Glutamatergic neuron (in vitro differentiated cells): ENCODE measurements at regions not wholly inside any gene's neighbourhood (a gene's known extent, or its start where the extent isn't known, plus 50 kb on each side); places are given as distances from the start of the nearest gene placed in this dataset.

Source experiments
- DNase-seq: peaks from one replicate; pipeline ENCODE4 v3.0.0; 2022
- H3K27ac Mint-ChIP-seq: one replicate; pipeline ENCODE4 v1.8.0; 2020; ENCODE audit warnings: mild to moderate bottlenecking, mixed read lengths, inconsistent platforms; ENCODE audit not compliant: unreplicated experiment
- H3K27me3 Mint-ChIP-seq: one replicate; pipeline ENCODE4 v1.8.0; 2020; ENCODE audit warnings: mild to moderate bottlenecking, moderate library complexity, mixed read lengths, inconsistent platforms; ENCODE audit not compliant: unreplicated experiment
- H3K36me3 Mint-ChIP-seq: one replicate; pipeline ENCODE4 v1.8.0; 2020; ENCODE audit warnings: mild to moderate bottlenecking, mixed read lengths, inconsistent platforms; ENCODE audit not compliant: unreplicated experiment
- H3K4me1 Mint-ChIP-seq: one replicate; pipeline ENCODE4 v1.8.0; 2020; ENCODE audit warnings: mild to moderate bottlenecking, low read depth, mixed read lengths, inconsistent platforms; ENCODE audit not compliant: unreplicated experiment
- H3K4me3 Mint-ChIP-seq: one replicate; pipeline ENCODE4 v1.8.0; 2020; ENCODE audit warnings: mild to moderate bottlenecking, mixed read lengths, inconsistent platforms; ENCODE audit not compliant: unreplicated experiment
- H3K9me3 Mint-ChIP-seq: one replicate; pipeline ENCODE4 v1.8.0; 2020; ENCODE audit warnings: mild to moderate bottlenecking, moderate library complexity, mixed read lengths, inconsistent platforms; ENCODE audit not compliant: unreplicated experiment
- TF ChIP-seq, protein P1 (sequence below): fragments of 200-600 bp; sonication (generic); IDR thresholded peaks from one replicate; pipeline ENCODE4 v1.5.0; 2021; ENCODE audit not compliant: partially characterized antibody, unreplicated experiment

DNA sequence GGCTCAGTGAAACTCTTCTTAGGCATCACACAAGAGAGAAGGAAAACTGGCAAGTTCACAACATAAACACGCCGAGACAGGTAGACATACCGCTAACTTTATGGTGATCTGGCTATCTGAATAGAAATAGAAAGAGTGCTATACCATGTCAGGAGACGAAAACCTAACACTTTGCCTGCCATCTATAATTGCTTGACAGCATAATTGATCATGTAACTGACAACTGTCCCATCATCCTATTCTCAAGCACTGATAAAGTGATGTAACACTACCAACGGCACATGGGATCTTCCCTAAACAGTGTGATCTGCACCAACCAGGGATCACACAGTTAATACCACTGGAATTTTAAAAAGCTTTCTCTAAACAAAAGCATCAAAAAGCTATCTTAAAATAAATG, 270.9 kb upstream of the NSMCE3 start:
- no peaks in the 10 kb centered on the region for H3K4me1 Mint-ChIP-seq
- H3K9me3 Mint-ChIP-seq, result peaks cover 4% of the 10 kb centered on the region

DNA sequence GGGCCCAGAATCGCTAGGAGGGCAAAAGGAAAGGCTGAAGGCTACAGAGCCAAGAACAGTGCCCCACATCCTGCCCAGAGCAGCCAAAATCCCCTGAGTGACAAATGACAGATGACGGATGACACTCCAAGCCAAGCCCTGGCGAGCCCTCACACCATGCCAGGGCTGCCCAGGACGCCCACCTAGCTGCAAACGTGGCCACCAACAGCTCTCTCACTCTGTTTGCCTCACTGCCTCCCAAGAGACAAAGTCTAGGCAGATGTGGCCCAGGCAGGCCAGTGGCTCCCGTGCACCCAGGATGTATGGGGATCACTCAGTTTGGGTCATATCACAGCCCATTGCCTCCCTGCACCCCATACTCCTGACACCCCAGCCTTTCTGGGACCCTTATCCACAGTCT, 270.1 kb upstream of the NSMCE3 start:
- TF ChIP-seq, protein P1, sequence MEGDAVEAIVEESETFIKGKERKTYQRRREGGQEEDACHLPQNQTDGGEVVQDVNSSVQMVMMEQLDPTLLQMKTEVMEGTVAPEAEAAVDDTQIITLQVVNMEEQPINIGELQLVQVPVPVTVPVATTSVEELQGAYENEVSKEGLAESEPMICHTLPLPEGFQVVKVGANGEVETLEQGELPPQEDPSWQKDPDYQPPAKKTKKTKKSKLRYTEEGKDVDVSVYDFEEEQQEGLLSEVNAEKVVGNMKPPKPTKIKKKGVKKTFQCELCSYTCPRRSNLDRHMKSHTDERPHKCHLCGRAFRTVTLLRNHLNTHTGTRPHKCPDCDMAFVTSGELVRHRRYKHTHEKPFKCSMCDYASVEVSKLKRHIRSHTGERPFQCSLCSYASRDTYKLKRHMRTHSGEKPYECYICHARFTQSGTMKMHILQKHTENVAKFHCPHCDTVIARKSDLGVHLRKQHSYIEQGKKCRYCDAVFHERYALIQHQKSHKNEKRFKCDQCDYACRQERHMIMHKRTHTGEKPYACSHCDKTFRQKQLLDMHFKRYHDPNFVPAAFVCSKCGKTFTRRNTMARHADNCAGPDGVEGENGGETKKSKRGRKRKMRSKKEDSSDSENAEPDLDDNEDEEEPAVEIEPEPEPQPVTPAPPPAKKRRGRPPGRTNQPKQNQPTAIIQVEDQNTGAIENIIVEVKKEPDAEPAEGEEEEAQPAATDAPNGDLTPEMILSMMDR, result no peak
- DNase-seq, result no peak
- Mint-ChIP-seq H3K4me1 (no peaks in the 10 kb centered on the region), H3K36me3 (no peaks in the 10 kb centered on the region), H3K4me3 (no peak overlapping the region), H3K9me3 (peaks cover 4% of the 10 kb centered on the region), H3K27ac (no peak overlapping the region), H3K27me3 (peaks cover 2% of the 10 kb centered on the region)

More for the DNA sequence above, 270.9 kb upstream of the NSMCE3 start:
- Mint-ChIP-seq H3K27ac (no peak overlapping the region), H3K27me3 (peaks cover 2% of the 10 kb centered on the region), H3K36me3 (no peaks in the 10 kb centered on the region), H3K4me3 (no peak overlapping the region)
- DNase-seq, result no peak
- TF ChIP-seq, protein P1, result no peak

DNA sequence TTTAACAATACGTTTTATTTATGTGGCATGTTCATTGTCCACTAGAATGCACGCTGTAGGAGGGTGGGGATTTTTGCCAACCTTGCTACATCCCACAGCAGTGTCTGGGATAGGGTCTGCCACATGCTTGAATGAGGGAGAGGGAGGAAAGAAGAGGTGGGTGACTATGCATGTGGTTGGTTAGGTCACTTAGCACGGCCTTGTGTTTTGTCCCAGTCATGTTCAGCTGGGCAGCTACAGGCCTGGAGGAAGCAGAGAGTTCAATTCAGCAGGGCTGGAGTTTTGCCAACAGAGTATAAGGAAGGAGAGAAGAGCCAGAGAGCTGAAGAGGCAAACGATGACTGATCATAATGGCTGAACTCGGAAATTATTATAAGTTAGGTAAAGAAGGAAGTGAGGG, 268.4 kb upstream of the NSMCE3 start:
- H3K27ac Mint-ChIP-seq, result no peak overlapping the region
- no peak for DNase-seq
- H3K9me3 Mint-ChIP-seq, result peaks cover 4% of the 10 kb centered on the region

DNA sequence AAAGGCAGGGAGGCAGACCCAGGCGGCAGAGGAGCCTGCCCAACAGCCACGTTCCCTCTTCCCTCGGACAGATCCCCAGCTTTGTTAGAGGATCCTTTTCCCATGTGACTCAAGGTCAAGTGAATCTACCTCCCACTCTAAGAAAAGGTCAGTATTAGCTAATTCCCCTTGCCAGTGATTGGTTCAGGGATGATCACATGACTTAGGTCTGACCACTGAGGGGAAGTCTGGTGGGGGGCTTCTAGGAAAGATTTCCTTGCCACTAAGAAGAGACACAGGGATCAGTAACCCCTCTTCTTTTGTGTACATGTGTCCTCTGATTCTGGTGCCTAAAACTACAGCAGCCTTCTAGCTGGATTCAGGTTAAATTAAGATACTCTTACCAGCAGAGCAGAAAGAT, 266.3 kb upstream of the NSMCE3 start:
- H3K4me1 Mint-ChIP-seq, result no peaks in the 10 kb centered on the region
- H3K27ac Mint-ChIP-seq, result no peak overlapping the region

More for the DNA sequence above, 268.4 kb upstream of the NSMCE3 start:
- Mint-ChIP-seq H3K4me3 (no peak overlapping the region), H3K36me3 (no peaks in the 10 kb centered on the region), H3K4me1 (no peaks in the 10 kb centered on the region), H3K27me3 (peaks cover 2% of the 10 kb centered on the region)
- TF ChIP-seq, protein P1, result no peak

DNA sequence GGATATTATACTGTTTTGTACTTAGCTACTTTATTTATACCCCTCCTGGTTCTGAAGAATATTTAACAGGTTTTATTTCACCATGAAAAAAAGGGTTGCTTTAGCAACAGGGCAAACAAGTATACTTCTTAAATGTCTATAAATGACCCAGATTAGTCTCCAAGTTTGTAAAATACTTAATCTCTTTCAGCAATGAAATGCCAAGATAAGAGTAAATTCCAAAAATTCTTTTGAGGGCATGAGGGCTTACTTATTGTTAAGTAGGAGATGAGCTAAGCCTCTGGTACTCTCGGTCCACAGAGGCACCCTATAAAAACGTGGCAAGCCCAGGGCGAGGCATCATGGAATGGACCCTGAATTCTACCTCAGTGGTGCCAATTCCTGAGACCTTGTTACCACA, 264.8 kb upstream of the NSMCE3 start:
- H3K4me3 Mint-ChIP-seq, result no peak overlapping the region
- TF ChIP-seq, protein P1, result no peak
- H3K9me3 Mint-ChIP-seq, result peaks cover 2% of the 10 kb centered on the region
- H3K4me1 Mint-ChIP-seq, result no peaks in the 10 kb centered on the region
- peaks cover 2% of the 10 kb centered on the region for H3K27me3 Mint-ChIP-seq
- H3K27ac Mint-ChIP-seq, result no peak overlapping the region
- no peak for DNase-seq
- H3K36me3 Mint-ChIP-seq, result no peaks in the 10 kb centered on the region

More for the DNA sequence above, 266.3 kb upstream of the NSMCE3 start:
- Mint-ChIP-seq H3K4me3 (no peak overlapping the region), H3K9me3 (peaks cover 2% of the 10 kb centered on the region), H3K36me3 (no peaks in the 10 kb centered on the region), H3K27me3 (peaks cover 2% of the 10 kb centered on the region)
- DNase-seq, result no peak
- TF ChIP-seq, protein P1, result no peak
